Hepatocyte (in vitro differentiated cells): ENCODE measurements at regions not wholly inside any gene's neighbourhood (a gene's known extent, or its start where the extent isn't known, plus 50 kb on each side); places are given as distances from the start of the nearest gene placed in this dataset.

Experiments used
- DNase-seq: peaks from one replicate; pipeline ENCODE4 v3.0.0-alpha.2; 2016; ENCODE audit warnings: low spot score
- H2AFZ ChIP-seq: fragments of 200-600 bp; sonication (generic); 2 replicates; pipeline ENCODE4 v1.6.0; 2016; ENCODE audit warnings: antibody characterized with exemption, mild to moderate bottlenecking
- H3K27ac ChIP-seq: fragments of 200-600 bp; sonication (generic); 2 replicates; pipeline ENCODE4 v1.5.1; 2016; ENCODE audit warnings: mild to moderate bottlenecking
- H3K27me3 ChIP-seq: fragments of 200-600 bp; sonication (generic); 2 replicates; pipeline ENCODE4 v1.6.1; 2016
- H3K36me3 ChIP-seq: fragments of 200-600 bp; sonication (generic); replicated peaks from 2 replicates; pipeline ENCODE4 v1.5.1; 2016; ENCODE audit warnings: low read depth; ENCODE audit not compliant: insufficient read depth
- H3K4me1 ChIP-seq: fragments of 200-600 bp; sonication (generic); 2 replicates; pipeline ENCODE4 v1.5.1; 2016; ENCODE audit warnings: mild to moderate bottlenecking, moderate library complexity; ENCODE audit not compliant: insufficient read depth
- H3K4me2 ChIP-seq: fragments of 200-600 bp; sonication (generic); 2 replicates; pipeline ENCODE4 v1.6.0; 2016
- H3K4me3 ChIP-seq: fragments of 200-600 bp; sonication (generic); 2 replicates; pipeline ENCODE4 v1.5.1; 2016; ENCODE audit warnings: mild to moderate bottlenecking
- H3K79me2 ChIP-seq: fragments of 200-600 bp; sonication (generic); 2 replicates; pipeline ENCODE4 v1.6.0; 2017; ENCODE audit warnings: mild to moderate bottlenecking
- H3K9me2 ChIP-seq: fragments of 200-600 bp; sonication (generic); replicated peaks from 2 replicates; pipeline ENCODE4 v1.6.0; 2017; ENCODE audit warnings: mild to moderate bottlenecking; ENCODE audit not compliant: insufficient read depth
- H3K9me3 ChIP-seq: fragments of 200-600 bp; sonication (generic); 2 replicates; pipeline ENCODE4 v1.5.1; 2016; ENCODE audit warnings: low read depth, mild to moderate bottlenecking
- H4K20me1 ChIP-seq: fragments of 200-600 bp; sonication (generic); 2 replicates; pipeline ENCODE4 v1.6.0; 2016; ENCODE audit warnings: mild to moderate bottlenecking; ENCODE audit not compliant: insufficient read depth, poor library complexity, severe bottlenecking
- CTCF ChIP-seq: fragments of 200-600 bp; sonication (generic); IDR thresholded peaks from 2 replicates; pipeline ENCODE4 v1.5.1; 2016; ENCODE audit warnings: antibody characterized with exemption, mild to moderate bottlenecking; ENCODE audit not compliant: poor library complexity
- EZH2 ChIP-seq: fragments of 200-600 bp; sonication (generic); IDR thresholded peaks from 2 replicates; pipeline ENCODE4 v1.6.1; 2016; ENCODE audit warnings: antibody characterized with exemption, mild to moderate bottlenecking, borderline replicate concordance
- EZH2phosphoT487 ChIP-seq: fragments of 200-600 bp; sonication (generic); IDR thresholded peaks from one replicate; pipeline ENCODE4 v1.6.1; 2018; ENCODE audit warnings: antibody characterized with exemption, mild to moderate bottlenecking, low read depth, moderate library complexity; ENCODE audit not compliant: unreplicated experiment, severe bottlenecking
- WGBS: methylation state at CpG from one replicate; pipeline ENCODE4 v1.1.6; 2016; ENCODE audit warnings: low lambda C conversion rate; ENCODE audit errors: missing lambda C conversion rate; 5-methylcytosine and 5-hydroxymethylcytosine counted together

- no peak overlapping the region for H3K4me3 ChIP-seq
- peak overlapping the region; percentile 77 for H3K27ac ChIP-seq
- H3K79me2 ChIP-seq: no peaks in the 10 kb centered on the region
- H3K4me2 ChIP-seq: no peak overlapping the region
- H3K9me3 ChIP-seq: no peaks in the 10 kb centered on the region
- H3K4me1 ChIP-seq: peaks cover 62% of the 10 kb centered on the region
- TF ChIP-seq EZH2phosphoT487 (no peak), CTCF (no peak), EZH2 (no peak)
- H3K27me3 ChIP-seq: no peaks in the 10 kb centered on the region
- DNase-seq: peak; percentile 45
- H4K20me1 ChIP-seq: no peaks in the 10 kb centered on the region
- 32% methylated on average over 4 of the region's 4 CpGs for WGBS
- H2AFZ ChIP-seq: no peak overlapping the region
- no peaks in the 10 kb centered on the region for H3K36me3 ChIP-seq
- H3K9me2 ChIP-seq: no peaks in the 10 kb centered on the region
Measured at GRCh38 chr10:78541481-78542140, 507.9 kb downstream of the RPS24 start.

- Histone ChIP-seq H3K9me2 (no peaks in the 10 kb centered on the region), H3K27ac (peak overlapping the region; percentile 77), H3K4me3 (no peak overlapping the region), H2AFZ (no peak overlapping the region), H3K4me1 (peaks cover 57% of the 10 kb centered on the region), H3K9me3 (no peaks in the 10 kb centered on the region), H3K79me2 (no peaks in the 10 kb centered on the region), H3K36me3 (no peaks in the 10 kb centered on the region), H3K27me3 (no peaks in the 10 kb centered on the region), H4K20me1 (no peaks in the 10 kb centered on the region), H3K4me2 (no peak overlapping the region)
- 70% methylated on average over 6 of the region's 6 CpGs for WGBS
- no peak for DNase-seq
- TF ChIP-seq CTCF: no peak
- no peak for TF ChIP-seq EZH2
- TF ChIP-seq EZH2phosphoT487: no peak
Measured at GRCh38 chr10:78542141-78542489, 508.5 kb downstream of the RPS24 start.

GRCh38 chr10:78542521-78542920 is 508.9 kb downstream of the RPS24 start:
- no peak for DNase-seq
- Histone ChIP-seq H3K4me2 (no peak overlapping the region), H4K20me1 (no peaks in the 10 kb centered on the region), H3K4me1 (peaks cover 55% of the 10 kb centered on the region), H3K79me2 (no peaks in the 10 kb centered on the region), H3K36me3 (no peaks in the 10 kb centered on the region), H3K9me2 (no peaks in the 10 kb centered on the region), H3K27me3 (no peaks in the 10 kb centered on the region), H3K27ac (peak overlapping the region; percentile 77), H3K9me3 (no peaks in the 10 kb centered on the region), H3K4me3 (no peak overlapping the region), H2AFZ (no peak overlapping the region)
- WGBS: 58% methylated on average over 7 of the region's 7 CpGs
- no peak for TF ChIP-seq EZH2phosphoT487
- no peak for TF ChIP-seq CTCF
- TF ChIP-seq EZH2: no peak
